ENCODE measurements at regions not wholly inside any gene's neighbourhood (a gene's known extent, or its start where the extent isn't known, plus 50 kb on each side); places are given as distances from the start of the nearest gene placed in this dataset.

GRCh38 chr7:26101361-26102151 lies 50.4 kb upstream of the NFE2L3 start:
- peaks cover 3% of the 10 kb centered on the region for H3K36me3 Mint-ChIP-seq (ENCODE audit: low read depth)
- H3K4me1 Mint-ChIP-seq (ENCODE audit: low read depth) = peaks cover 6% of the 10 kb centered on the region
- H3K4me3 Mint-ChIP-seq (ENCODE audit: unreplicated experiment) = peak overlapping the region; percentile 56
- H3K9me3 Mint-ChIP-seq (ENCODE audit: low read depth) = no peaks in the 10 kb centered on the region
- peaks cover 4% of the 10 kb centered on the region for H3K27me3 Mint-ChIP-seq (ENCODE audit: low read depth)
- no peak for TF ChIP-seq CTCF (IDR thresholded peaks at IDR 0.05)
- no peak for DNase-seq (ENCODE audit: low spot score)
- no peak overlapping the region for H3K27ac Mint-ChIP-seq (ENCODE audit: unreplicated experiment)

- Mint-ChIP-seq H3K4me1 (ENCODE audit: low read depth) (peaks cover 6% of the 10 kb centered on the region), H3K9me3 (ENCODE audit: low read depth) (no peaks in the 10 kb centered on the region), H3K36me3 (ENCODE audit: low read depth) (peaks cover 3% of the 10 kb centered on the region), H3K4me3 (ENCODE audit: unreplicated experiment) (no peak overlapping the region), H3K27me3 (ENCODE audit: low read depth) (peaks cover 4% of the 10 kb centered on the region), H3K27ac (ENCODE audit: unreplicated experiment) (no peak overlapping the region)
- TF ChIP-seq CTCF (IDR thresholded peaks at IDR 0.05) = no peak
- DNase-seq (ENCODE audit: low spot score) = no peak
Measured at GRCh38 chr7:26102176-26102575, 49.8 kb upstream of the NFE2L3 start.

Small RNAs in the stretch of these regions (microRNA-seq; reads per million reads assigned to microRNA genes)
- 1,175 reads per million, percentile 81 among the genes with 10 or more reads in this experiment for gene MIR148A (ENCODE audit: borderline number of aligned reads)

Measured in chondrocyte (in vitro differentiated cells).